NCI-H526 treated with DMSO at 0.1 percent for 48 hours (cell line): ENCODE measurements at regions not wholly inside any gene's neighbourhood (a gene's known extent, or its start where the extent isn't known, plus 50 kb on each side); places are given as distances from the start of the nearest gene placed in this dataset.

Experiments used
- DNase-seq: peaks from one replicate; lab custom pipeline; 2025; lab: John Stamatoyannopoulos, UW

GRCh38 chr4:138689187-138689586 lies 326.4 kb upstream of the NOCT start:
- DNase-seq: no peak

- DNase-seq: no peak
Measured at GRCh38 chr4:138688408-138689085, 327.0 kb upstream of the NOCT start.

GRCh38 chr4:138686106-138686835 lies 329.3 kb upstream of the NOCT start:
- no peak for DNase-seq

GRCh38 chr4:138685316-138685715 lies 330.3 kb upstream of the NOCT start:
- no peak for DNase-seq

GRCh38 chr4:138680989-138681604 lies 334.5 kb upstream of the NOCT start:
- DNase-seq: peak; percentile 28

- DNase-seq: no peak
Measured at GRCh38 chr4:138680256-138680655, 335.3 kb upstream of the NOCT start.

- no peak for DNase-seq
Measured at GRCh38 chr4:138678985-138679746, 336.4 kb upstream of the NOCT start.

- no peak for DNase-seq
Measured at GRCh38 chr4:138677748-138678147, 337.8 kb upstream of the NOCT start.

GRCh38 chr4:138677212-138677611 lies 338.4 kb upstream of the NOCT start:
- DNase-seq: no peak

- no peak for DNase-seq
Measured at GRCh38 chr4:138675685-138676084, 339.9 kb upstream of the NOCT start.

- no peak for DNase-seq
Measured at GRCh38 chr4:138674209-138674608, 341.4 kb upstream of the NOCT start.

- no peak for DNase-seq
Measured at GRCh38 chr4:138673053-138673452, 342.5 kb upstream of the NOCT start.

- no peak for DNase-seq
Measured at GRCh38 chr4:138672393-138672976, 343.1 kb upstream of the NOCT start.

- DNase-seq: no peak
Measured at GRCh38 chr4:138671606-138672084, 343.9 kb upstream of the NOCT start.

- no peak for DNase-seq
Measured at GRCh38 chr4:138671106-138671505, 344.5 kb upstream of the NOCT start.

- DNase-seq: no peak
Measured at GRCh38 chr4:138670681-138671080, 344.9 kb upstream of the NOCT start.

- DNase-seq: no peak
Measured at GRCh38 chr4:138669479-138670315, 345.9 kb upstream of the NOCT start.

- no peak for DNase-seq
Measured at GRCh38 chr4:138668309-138668708, 347.3 kb upstream of the NOCT start.

GRCh38 chr4:138666366-138666765 lies 349.2 kb upstream of the NOCT start:
- DNase-seq: no peak

GRCh38 chr4:138665851-138666250 lies 349.7 kb upstream of the NOCT start:
- DNase-seq: no peak

GRCh38 chr4:138663883-138664282 lies 351.7 kb upstream of the NOCT start:
- DNase-seq: no peak
